H1 (cell line): ENCODE measurements at regions not wholly inside any gene's neighbourhood (a gene's known extent, or its start where the extent isn't known, plus 50 kb on each side); places are given as distances from the start of the nearest gene placed in this dataset.
"Not testable (repeated sequence)": the region's sequence is repeated elsewhere in the genome, so short reads cannot be mapped to it uniquely, and the experiment has no call there.

Experiments used
- CTCF ChIA-PET: fragments of 300-600 bp; sonication (Branson Sonifier 250); formaldehyde crosslinking; loops from one replicate; lab custom pipeline; 2021; ENCODE audit not compliant: partially characterized antibody; lab: Charles Lee
- POLR2A ChIA-PET: fragments of 300-600 bp; sonication (Branson Sonifier 250); formaldehyde crosslinking; loops from one replicate; lab custom pipeline; 2021; ENCODE audit warnings: inconsistent platforms; ENCODE audit not compliant: partially characterized antibody; lab: Charles Lee
- DNase-seq, 2 experiments: peaks; one replicate each; pipeline versions ENCODE4 v3.0.0 to v3.0.0-alpha.2; 2010 to 2022; ENCODE audit warnings: low spot score in 2 of 2, low read depth in 1 of 2, mixed read lengths in 1 of 2
- FAIRE-seq: peaks from 2 replicates; lab custom pipeline; 2011; peaks lifted over from hg19 to GRCh38; lab: Jason Lieb, UNC
- H2AFZ ChIP-seq: 2 replicates; pipeline ENCODE4 v1.8.1; 2012; ENCODE audit warnings: low read length, inconsistent platforms
- H2AK5ac ChIP-seq: 2 replicates; pipeline ENCODE4 v1.6.1; 2013; ENCODE audit warnings: low read depth, low read length
- H2BK120ac ChIP-seq: replicated peaks from 2 replicates; pipeline ENCODE3; 2013; ENCODE audit warnings: low read depth, low read length, inconsistent platforms
- H2BK12ac ChIP-seq: 2 replicates; pipeline ENCODE4 v1.6.1; 2013; ENCODE audit warnings: low read depth, low read length
- H2BK15ac ChIP-seq: 2 replicates; pipeline ENCODE4 v1.6.1; 2013; ENCODE audit warnings: low read length
- H2BK20ac ChIP-seq: 2 replicates; pipeline ENCODE4 v1.6.1; 2013; ENCODE audit warnings: low read length
- H2BK5ac ChIP-seq: 2 replicates; pipeline ENCODE4 v1.6.1; 2013; ENCODE audit warnings: low read depth, low read length
- H3K14ac ChIP-seq: 2 replicates; pipeline ENCODE4 v1.6.1; 2013; ENCODE audit warnings: inconsistent platforms; ENCODE audit not compliant: insufficient read length
- H3K18ac ChIP-seq: 2 replicates; pipeline ENCODE4 v1.6.1; 2013; ENCODE audit warnings: low read length; ENCODE audit errors: extremely low read depth
- H3K23ac ChIP-seq: 2 replicates; pipeline ENCODE4 v1.6.1; 2013; ENCODE audit warnings: inconsistent platforms; ENCODE audit not compliant: insufficient read length
- H3K23me2 ChIP-seq: 2 replicates; pipeline ENCODE4 v1.6.1; 2013; ENCODE audit warnings: low read depth, low read length
- H3K27ac ChIP-seq: 2 replicates; pipeline ENCODE4 v1.6.1; 2011; ENCODE audit warnings: low read depth, low read length, inconsistent platforms
- H3K27me3 ChIP-seq, 4 experiments: replicated peaks in 1 of 4; 1 replicate in 1 of 4; 2 replicates in 3 of 4; pipeline versions ENCODE4 v1.6.1 to v1.8.1; 2011 to 2013; ENCODE audit warnings: low read length in 3 of 4, mild to moderate bottlenecking in 3 of 4, inconsistent platforms in 2 of 4, mixed read lengths in 2 of 4, moderate library complexity in 1 of 4; ENCODE audit not compliant: control insufficient read depth in 3 of 4, insufficient read depth in 3 of 4; ENCODE audit errors: extremely low read depth in 1 of 4
- H3K36me3 ChIP-seq, 4 experiments: 2 replicates each; pipeline versions ENCODE4 v1.6.1 to v1.8.1; 2011 to 2013; ENCODE audit warnings: mild to moderate bottlenecking in 4 of 4, low read length in 3 of 4, moderate library complexity in 2 of 4, control low read depth in 1 of 4, inconsistent platforms in 1 of 4; ENCODE audit not compliant: insufficient read depth in 4 of 4, control insufficient read depth in 2 of 4
- H3K4ac ChIP-seq: replicated peaks from 2 replicates; pipeline ENCODE3; 2013; ENCODE audit warnings: low read length, low read depth, mixed read lengths, inconsistent platforms; ENCODE audit not compliant: insufficient read length
- H3K4me1 ChIP-seq, 4 experiments: replicated peaks in 1 of 4; 1 replicate in 1 of 4; 2 replicates in 3 of 4; pipeline versions ENCODE4 v1.6.1 to v1.8.1; 2011 to 2013; ENCODE audit warnings: low read length in 3 of 4, inconsistent platforms in 2 of 4, mixed read lengths in 1 of 4; ENCODE audit not compliant: insufficient read depth in 4 of 4, control insufficient read depth in 3 of 4
- H3K4me2 ChIP-seq, 2 experiments: 2 replicates each; pipeline versions ENCODE4 v1.6.1 to v1.8.1; 2011 to 2013; ENCODE audit warnings: low read depth in 2 of 2, low read length in 2 of 2, control low read depth in 1 of 2, inconsistent platforms in 1 of 2, mild to moderate bottlenecking in 1 of 2; ENCODE audit not compliant: insufficient read depth in 1 of 2
- H3K4me3 ChIP-seq, 4 experiments: fragments of 200-600, 300-600 bp in 1 of 4; sonication (generic), shearing (Covaris generic), sonication (Bioruptor Twin) in 1 of 4; 2 replicates each; pipeline versions ENCODE4 v1.5.1 to v1.8.1; 2011 to 2016; ENCODE audit warnings: low read length in 4 of 4, low read depth in 3 of 4, control low read depth in 2 of 4, inconsistent platforms in 2 of 4, mild to moderate bottlenecking in 2 of 4, mixed read lengths in 1 of 4, moderate library complexity in 1 of 4; ENCODE audit not compliant: insufficient read depth in 2 of 4; ENCODE audit errors: extremely low read depth in 1 of 4
- H3K56ac ChIP-seq: replicated peaks from 2 replicates; pipeline ENCODE3; 2013; ENCODE audit warnings: low read depth, mild to moderate bottlenecking, mixed read lengths, low read length, inconsistent platforms; ENCODE audit not compliant: insufficient read length
- H3K79me1 ChIP-seq: 2 replicates; pipeline ENCODE4 v1.6.1; 2013; ENCODE audit warnings: low read depth, low read length, control low read depth
- H3K79me2 ChIP-seq, 2 experiments: 2 replicates each; pipeline versions ENCODE4 v1.6.1 to v1.8.1; 2012 to 2013; ENCODE audit warnings: low read length in 2 of 2, mild to moderate bottlenecking in 2 of 2, inconsistent platforms in 1 of 2; ENCODE audit not compliant: insufficient read depth in 2 of 2, control insufficient read depth in 1 of 2
- H3K9ac ChIP-seq, 4 experiments: replicated peaks in 1 of 4; 1 replicate in 1 of 4; 2 replicates in 3 of 4; pipeline versions ENCODE4 v1.6.1 to v1.8.1; 2011 to 2013; ENCODE audit warnings: low read depth in 3 of 4, low read length in 3 of 4, control low read depth in 2 of 4, mild to moderate bottlenecking in 2 of 4, moderate library complexity in 2 of 4, inconsistent platforms in 1 of 4; ENCODE audit errors: extremely low read depth in 1 of 4
- H3K9me3 ChIP-seq, 2 experiments: 2 replicates each; pipeline versions ENCODE4 v1.6.1 to v1.8.1; 2012 to 2013; ENCODE audit warnings: mild to moderate bottlenecking in 2 of 2, moderate library complexity in 2 of 2, control low read depth in 1 of 2, inconsistent platforms in 1 of 2, low read depth in 1 of 2, low read length in 1 of 2, mixed read lengths in 1 of 2; ENCODE audit not compliant: insufficient read depth in 2 of 2
- H4K20me1 ChIP-seq, 2 experiments: replicated peaks in 1 of 2; 2 replicates each; pipeline versions ENCODE3 to v1.8.1; 2011 to 2013; ENCODE audit warnings: inconsistent platforms in 2 of 2, low read length in 2 of 2, mild to moderate bottlenecking in 1 of 2; ENCODE audit not compliant: insufficient read depth in 2 of 2, control insufficient read depth in 1 of 2
- H4K5ac ChIP-seq: 2 replicates; pipeline ENCODE4 v1.6.1; 2013; ENCODE audit warnings: low read length, low read depth, mixed read lengths, inconsistent platforms; ENCODE audit not compliant: insufficient read length
- H4K8ac ChIP-seq: 2 replicates; pipeline ENCODE4 v1.8.0; 2013; ENCODE audit warnings: mild to moderate bottlenecking, moderate library complexity, low read length, inconsistent platforms; ENCODE audit not compliant: insufficient read depth; ENCODE audit errors: extremely low read depth
- H4K91ac ChIP-seq: replicated peaks from 2 replicates; pipeline ENCODE3; 2013; ENCODE audit warnings: low read length, mixed read lengths, inconsistent platforms; ENCODE audit not compliant: insufficient read length
- WGBS, 2 experiments: shearing (Covaris generic) in 1 of 2; methylation state at CpG; one replicate each; pipeline versions ENCODE4 v1.1.6 to v1.1.7; 2013 to 2015; ENCODE audit warnings: low lambda C conversion rate in 2 of 2, mixed read lengths in 2 of 2, inconsistent platforms in 1 of 2, low coverage in 1 of 2, missing lambda C conversion rate in 1 of 2; ENCODE audit not compliant: insufficient replicate concordance in 2 of 2, insufficient coverage in 1 of 2, insufficient read length in 1 of 2; ENCODE audit errors: extremely low coverage in 1 of 2, missing lambda C conversion rate in 1 of 2; 5-methylcytosine and 5-hydroxymethylcytosine counted together

DNA sequence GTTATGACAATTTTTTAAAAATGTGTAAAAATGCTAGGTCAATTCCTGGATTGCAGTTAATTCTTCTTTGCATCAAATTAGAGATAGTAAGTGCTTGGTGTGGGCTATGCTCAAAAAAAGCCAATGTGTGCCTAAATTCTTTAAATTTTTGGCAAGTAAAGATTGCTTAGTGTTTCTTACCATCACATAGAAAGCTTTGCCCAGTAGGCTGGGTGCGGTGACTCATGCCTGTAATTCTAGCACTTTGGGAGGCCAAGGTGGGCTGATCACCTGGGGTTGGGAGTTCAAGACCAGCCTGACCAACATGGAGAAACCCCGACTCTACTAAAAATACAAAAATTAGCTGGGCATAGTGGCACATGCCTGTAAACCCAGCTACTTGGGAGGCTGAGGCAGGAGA lies 70.0 kb upstream of the MED13 start:
- not testable (repeated sequence) for H3K4me2 ChIP-seq, H2AFZ ChIP-seq, H2AK5ac ChIP-seq, H3K9ac ChIP-seq, H3K23me2 ChIP-seq, H3K9me3 ChIP-seq, H3K27ac ChIP-seq, H3K23ac ChIP-seq, H3K4ac ChIP-seq, H4K5ac ChIP-seq, FAIRE-seq, H4K20me1 ChIP-seq, DNase-seq, H4K8ac ChIP-seq, H3K79me2 ChIP-seq, H3K4me3 ChIP-seq, H2BK12ac ChIP-seq, H3K27me3 ChIP-seq, H3K79me1 ChIP-seq, H2BK20ac ChIP-seq, H3K56ac ChIP-seq, H2BK15ac ChIP-seq, H2BK120ac ChIP-seq, H2BK5ac ChIP-seq, H3K4me1 ChIP-seq, H3K36me3 ChIP-seq, H3K14ac ChIP-seq, H3K18ac ChIP-seq, H4K91ac ChIP-seq
- WGBS, 2 experiments = 100% methylated on average over 2 of the region's 2 CpGs; no CpG with 5 or more reads in 1 of the 2 experiments
- ChIA-PET CTCF (interaction anchor here (0.5 to 1.0 kb wide), 3 partner anchors 22 to 281 kb away, joined by 3 to 4 read pairs (median 3); no protein-coding TSS in a partner anchor), POLR2A (interaction anchor here (0.5 kb wide), 1 partner anchor 61 kb away, joined by 3 read pairs; no protein-coding TSS in a partner anchor)
